NOMO-1 treated with dmso at 0.1 percent for 144 hours (cell line): ENCODE measurements at regions not wholly inside any gene's neighbourhood (a gene's known extent, or its start where the extent isn't known, plus 50 kb on each side); places are given as distances from the start of the nearest gene placed in this dataset.

Source experiments
- DNase-seq: peaks from one replicate; lab custom pipeline; 2025; ENCODE audit not compliant: unreplicated experiment; lab: John Stamatoyannopoulos, UW

DNA sequence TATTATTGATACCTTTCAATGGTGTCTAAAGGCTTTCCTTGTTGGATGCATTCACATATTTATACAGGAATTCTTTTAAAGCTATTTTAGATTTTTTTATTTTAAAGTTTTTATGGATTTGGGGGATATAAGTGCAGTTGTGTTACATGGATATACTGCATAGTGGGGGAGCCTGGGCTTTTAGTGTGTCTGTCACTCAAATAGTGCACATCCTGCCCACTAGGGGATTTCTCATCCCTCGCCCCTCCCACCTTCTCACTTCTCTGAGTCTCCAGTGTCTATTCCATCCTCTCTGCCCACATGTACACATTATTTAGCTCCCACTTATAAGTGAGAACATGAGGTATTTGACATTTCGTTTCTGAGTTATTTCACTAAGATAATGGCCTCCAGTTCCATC lies 154.0 kb upstream of the MKI67 start:
- no peak for DNase-seq

DNA sequence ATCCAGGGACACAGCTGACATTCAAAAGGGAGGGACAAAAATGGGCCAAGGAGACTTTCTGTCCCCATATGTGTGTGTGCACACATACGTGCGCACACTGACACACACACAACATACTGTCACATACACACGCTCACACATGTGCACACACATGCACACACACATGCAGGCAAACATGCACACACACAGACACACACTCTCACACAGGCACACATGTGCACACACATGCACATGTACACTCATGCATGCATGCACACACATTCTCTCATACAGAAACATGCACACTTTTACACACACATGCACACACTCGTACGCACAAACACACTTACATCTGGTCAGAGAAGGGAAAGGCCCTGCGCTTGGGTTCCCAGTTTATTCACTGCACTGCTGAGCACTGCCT lies 155.1 kb upstream of the MKI67 start:
- DNase-seq, result no peak

DNA sequence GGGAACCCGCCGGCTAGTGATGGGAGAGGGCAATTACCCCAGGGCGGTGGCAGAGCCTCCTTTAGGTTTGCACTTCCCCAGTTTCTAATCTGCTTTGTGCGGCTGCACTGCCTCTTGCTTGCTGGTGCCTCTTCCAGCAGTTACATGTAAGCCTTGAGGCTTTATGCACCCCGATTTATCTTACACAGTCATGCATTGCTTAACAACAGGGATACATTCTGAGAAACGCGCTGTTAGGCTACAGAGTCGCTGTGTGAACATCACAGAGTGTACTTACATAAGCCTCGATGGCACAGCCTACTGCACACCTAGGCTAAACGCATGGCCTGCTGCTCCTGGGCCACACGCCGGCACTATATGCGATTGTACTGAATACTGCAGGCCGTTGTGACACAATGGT lies 155.6 kb upstream of the MKI67 start:
- DNase-seq, result no peak

DNA sequence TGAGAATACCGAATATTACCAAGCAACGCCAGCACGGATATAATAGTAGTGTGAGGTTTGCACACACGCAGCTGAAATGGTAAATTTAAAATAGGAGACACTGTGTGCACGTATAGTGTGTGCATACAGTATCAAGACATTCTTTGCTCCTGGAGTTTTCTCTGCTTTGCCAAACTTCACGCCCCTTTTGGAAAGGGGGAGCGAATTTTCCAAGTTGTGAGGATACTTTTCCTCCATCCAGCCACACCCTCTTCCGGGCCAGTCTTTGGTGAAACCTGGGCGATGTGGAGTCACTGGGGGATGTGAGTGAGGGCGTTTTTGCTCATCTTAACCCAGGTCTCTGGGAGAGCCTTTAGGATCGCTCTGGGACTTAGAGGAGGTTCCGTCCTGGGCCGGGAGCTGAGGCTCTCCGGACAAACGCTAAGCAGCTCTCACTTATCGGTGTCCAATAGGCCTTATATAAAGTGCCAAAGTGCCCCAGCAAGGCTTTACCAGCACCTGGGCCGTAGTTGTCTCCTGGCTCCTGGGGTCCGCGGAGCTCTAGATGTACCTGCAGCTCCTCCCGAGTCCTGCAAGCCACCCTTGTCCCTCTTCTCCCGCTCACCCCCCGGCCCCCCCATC lies 160.0 kb upstream of the MKI67 start:
- DNase-seq, result no peak

DNA sequence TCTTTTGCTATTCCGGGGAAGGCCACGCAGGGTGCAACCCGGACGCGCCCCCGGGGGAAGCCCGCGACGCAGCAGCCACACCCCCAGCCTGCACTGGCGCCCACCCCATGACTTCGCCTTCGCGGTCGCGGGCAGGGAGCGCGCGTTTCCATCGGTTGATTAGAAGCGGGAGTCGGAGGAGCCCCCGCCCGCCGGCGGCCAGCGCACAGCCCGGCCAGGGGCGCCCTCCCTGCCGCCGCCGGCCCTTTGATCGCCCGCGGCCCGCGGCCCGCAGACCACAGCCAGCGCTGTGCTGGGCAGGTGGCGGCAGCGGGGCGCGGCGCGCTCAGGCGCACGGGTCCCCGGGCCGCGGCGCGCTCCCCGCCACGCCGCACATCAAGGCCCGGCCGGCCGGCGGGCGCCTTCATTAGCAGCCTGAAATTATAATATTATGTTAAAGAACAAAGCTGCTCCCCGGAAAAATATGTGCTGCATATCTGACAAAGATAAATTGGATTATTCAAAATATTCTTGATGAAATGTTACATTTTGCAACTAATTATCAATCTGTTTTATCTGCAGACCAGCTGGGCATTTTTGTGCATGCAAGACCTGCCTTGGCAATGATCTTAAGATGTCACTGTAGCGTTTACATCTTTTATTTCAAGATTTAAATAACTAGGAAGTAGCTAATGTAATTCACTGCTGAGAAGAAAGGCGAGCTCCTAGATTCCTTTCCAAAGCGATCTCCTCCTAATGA lies 160.7 kb upstream of the MKI67 start:
- no peak for DNase-seq

DNA sequence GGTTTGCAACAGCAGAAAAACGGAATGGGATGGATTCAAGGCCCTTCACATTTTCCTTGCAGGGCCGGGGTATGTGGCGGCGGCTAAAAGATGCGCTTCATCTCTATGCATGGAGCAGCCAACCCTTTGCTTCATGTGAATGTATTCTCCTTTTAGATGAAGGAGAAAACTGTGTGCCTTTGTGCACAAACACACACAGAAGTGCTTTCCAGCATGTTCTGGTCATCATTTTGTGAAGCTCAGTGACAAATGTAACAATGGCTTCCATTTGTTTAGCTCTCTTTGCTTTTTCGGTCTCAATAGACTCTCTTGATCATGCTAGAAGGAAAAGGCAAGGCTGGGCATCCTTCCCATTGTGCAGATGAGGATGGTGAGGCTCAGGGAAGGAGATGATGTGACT lies 161.7 kb upstream of the MKI67 start:
- DNase-seq, result no peak

DNA sequence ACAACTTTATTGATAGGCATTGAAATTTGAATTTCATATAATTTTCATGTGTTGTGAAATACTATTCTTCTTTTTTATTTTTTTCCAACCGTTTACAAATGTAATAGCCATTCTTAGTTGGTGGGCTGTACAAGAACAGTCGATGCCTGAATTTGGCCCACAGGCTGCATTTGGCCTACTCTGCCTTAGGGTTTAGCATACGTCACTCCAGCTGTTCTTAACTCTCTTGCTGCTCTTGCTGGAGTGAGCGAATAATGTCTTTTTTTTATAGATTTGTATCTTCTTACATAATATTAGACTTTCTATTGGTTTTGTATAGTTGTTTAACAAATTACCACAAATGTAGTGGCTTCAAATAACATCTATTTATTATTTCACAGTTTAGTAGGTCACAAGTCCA lies 163.4 kb upstream of the MKI67 start:
- no peak for DNase-seq

DNA sequence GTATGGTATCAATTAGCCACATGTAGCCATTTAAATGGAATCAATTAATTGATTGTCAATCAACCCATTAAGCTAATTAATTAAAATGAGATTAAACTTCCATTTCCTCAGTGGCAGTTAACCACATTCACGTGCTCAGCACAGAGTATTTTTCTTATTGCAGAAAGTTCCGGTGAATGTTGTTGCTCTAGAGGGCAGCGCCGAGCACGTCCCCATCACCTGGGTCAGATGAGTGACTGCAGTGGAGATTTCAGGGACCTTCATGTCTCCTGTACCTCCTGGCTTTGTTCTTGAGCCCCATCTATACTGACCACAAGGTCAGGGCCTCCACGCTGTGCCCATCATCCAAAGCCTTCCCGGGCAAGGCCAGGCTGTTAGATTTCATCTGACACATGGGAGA lies 168.8 kb upstream of the MKI67 start:
- DNase-seq, result no peak

DNA sequence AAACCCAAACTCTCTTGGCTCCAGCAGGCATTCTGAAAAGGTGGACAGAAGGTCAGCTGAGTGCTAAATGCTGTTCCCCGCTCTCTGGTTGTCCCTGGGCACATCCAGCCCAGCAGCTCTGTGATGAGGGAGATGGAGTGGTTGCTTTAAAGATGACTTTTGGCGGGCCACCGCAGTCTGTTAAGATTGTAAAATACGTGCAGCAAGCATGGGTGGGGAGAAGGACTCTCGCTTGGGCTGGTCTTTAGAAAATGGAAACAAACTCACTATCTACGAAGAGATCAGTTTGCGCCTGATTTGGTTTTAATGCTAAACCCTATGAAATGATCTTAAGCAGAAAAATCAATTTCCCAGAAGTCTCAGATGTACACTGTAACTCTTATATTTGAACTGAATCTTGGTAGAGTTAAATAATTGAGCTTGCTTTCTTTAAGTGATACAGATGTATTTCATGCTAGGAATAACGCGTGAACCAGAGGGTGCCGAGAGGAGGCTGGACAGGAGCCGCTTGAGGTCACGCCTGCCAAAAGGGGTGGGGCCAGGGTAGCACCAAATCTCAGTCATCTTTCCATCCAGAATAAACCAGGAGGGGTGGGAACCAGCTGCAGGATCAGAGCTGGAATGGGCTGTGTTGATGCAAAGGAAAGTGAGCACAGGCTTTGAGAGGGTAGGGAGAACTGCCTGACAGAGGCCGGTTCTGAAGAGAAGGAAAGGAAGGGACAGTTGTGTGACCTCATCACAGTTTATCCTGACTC lies 170.2 kb upstream of the MKI67 start:
- DNase-seq, result no peak

DNA sequence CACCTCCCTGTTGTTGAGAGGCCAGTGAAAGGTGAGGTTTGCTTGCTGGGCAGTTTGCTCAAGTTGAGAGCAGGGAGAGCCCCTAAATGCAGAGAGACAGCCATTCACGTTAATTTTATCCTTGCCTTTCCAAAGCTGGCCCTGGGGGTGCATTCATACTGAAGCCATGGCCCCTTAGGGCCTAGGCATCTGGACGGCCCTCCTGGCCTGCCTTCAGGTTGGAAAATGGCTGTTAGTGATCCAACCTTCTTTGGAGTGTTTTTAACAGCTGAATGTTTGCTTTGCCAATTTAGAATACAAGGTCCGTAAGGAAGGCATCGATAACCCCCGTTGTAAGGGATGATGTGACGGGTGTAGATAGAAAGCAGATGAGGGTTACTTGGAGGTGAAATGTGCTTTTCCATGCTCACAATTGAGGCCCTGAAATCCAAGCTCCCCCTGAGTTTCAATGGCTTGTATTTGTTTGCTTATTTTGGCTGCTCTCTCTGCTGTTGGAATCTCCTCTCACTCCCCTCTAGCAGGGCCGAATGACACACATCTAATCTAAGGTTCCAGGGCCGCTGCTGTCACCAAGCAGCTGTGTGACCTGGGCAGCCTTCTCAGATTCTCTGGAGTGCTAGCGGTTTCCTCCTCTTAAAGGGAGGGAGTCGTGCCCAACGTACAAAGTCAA lies 171.6 kb upstream of the MKI67 start:
- no peak for DNase-seq

DNA sequence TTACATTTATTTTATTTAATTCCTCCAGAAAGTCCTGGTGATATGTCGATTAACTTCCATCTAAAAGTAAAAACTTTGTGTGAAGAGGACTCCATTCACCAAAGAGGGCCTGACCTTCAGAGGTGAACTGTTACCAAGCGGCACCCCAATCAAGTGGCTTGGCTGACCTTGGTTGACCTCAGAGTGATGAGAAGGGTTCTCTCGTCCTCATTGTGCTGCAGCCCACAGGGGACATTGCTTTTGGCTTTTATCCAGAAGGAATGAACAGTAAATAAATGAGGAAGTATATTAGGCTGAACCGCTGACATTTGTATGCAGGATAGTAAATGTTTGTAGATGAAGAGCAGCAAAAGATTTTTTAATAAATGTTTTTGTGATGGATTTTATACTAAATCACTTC lies 172.4 kb upstream of the MKI67 start:
- no peak for DNase-seq

DNA sequence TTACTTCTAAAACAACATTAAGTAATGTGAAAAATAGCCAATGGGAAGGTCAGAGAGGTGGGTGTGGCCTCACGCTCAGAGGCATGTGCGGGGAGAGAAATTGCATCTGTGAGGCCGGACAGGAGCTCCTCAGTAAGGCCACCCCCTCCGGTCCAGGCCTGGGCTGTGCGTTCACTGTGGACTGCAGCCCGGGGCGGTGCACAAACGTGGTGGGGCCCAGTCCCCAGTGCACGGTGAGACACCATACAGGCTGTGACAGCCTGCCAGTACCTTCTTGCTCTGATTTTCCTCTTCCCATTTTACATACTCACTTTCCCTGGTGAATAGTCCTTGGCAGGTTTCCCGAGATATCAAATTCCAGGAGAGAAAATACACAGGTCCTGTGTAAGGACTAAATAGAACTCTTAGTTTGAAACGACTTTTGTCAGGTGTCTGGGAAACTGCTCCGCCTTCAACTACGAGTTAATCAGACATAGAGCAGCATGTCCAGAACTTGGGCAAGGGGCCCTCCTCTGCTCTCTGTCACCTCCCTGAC lies 174.1 kb upstream of the MKI67 start:
- DNase-seq, result no peak

DNA sequence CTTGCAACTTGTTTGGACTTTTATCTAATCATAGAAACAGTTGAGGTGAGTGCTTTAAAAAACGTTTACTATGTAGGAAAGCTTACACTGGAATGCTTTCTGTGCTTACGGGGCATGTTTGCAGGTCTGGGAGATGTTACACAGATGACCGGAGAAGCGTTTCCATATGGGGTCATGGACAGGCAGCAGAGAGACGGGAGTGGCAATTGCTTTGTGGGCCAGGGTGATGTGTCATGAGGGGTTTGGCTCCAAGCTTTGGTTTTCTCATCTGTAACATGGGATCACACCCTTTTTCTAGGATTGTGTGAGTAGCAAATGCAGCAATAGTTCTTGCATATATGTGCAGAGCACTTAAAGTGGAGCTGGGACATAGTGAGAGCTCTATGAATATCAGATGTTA lies 174.8 kb upstream of the MKI67 start:
- no peak for DNase-seq

DNA sequence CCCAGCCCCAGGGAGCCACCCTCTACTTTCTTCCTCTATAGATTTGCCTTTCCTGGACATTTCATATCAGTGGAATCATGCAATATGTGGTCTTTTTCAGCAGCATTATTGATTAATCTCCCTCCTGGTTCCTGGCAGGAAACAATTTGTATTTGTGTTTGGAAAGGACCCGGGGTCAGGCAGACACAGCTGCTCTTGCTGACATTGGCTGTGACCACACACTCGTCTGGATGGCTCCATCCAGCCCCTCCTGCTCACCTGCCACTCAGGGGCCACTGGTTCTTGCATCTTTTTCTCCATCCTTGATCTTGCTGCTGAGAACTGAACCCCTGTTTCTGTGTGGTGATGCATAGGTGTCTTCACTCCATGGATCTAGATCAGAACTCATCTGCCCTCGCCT lies 176.6 kb upstream of the MKI67 start:
- DNase-seq, result no peak

DNA sequence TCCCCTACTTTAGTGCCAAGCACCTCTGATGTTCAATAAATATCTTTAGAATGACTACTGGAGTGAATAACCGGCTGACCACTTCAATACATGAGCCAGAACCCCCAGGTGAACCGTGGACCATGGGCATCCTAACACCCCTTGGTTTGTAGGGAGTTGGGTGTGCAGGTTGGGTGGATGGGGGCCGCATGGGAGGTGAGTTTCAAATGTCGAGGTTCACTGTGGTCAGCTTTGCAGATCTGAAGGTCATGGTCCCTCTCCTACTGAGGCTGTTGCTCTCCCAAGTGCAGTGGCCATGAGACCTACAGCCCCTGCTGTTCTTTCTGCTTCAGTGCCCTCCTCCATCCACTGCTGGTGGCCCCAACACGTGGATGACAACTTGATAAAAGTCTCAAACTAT lies 178.0 kb upstream of the MKI67 start:
- DNase-seq, result no peak

DNA sequence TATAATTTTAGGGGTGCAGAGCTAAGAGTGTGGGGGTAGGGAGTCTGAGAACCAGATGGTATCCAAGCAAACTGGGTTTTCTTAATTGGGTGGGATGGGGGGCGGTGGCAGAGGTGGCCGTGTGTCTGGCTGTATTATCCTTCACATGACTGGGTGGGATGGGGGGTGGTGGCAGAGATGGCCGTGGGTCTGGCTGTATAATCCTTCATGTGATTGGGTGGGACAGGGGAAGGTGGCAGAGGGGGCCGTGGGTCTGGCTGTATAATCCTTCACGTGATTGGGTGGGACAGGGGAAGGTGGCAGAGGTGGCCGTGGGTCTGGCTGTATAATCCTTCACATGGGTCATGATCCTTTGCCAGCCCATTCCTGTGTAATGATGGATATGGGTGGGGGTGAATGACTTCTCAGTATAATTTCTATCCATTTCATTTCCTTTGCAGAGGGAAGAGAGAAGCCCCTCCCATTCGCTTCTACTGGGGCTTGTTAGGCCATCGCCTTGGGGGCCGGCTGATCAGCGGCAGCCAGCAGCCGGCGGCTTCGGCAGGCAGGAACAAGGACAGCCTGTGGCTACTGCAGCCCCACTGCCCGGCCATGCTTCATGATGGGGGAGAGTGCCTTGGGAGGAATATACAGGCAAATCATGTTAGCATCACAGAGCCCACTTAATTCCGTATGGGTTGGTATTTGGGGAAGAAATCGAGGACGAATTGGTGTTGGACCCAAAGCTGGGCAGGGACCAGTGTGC lies 179.6 kb upstream of the MKI67 start:
- no peak for DNase-seq

DNA sequence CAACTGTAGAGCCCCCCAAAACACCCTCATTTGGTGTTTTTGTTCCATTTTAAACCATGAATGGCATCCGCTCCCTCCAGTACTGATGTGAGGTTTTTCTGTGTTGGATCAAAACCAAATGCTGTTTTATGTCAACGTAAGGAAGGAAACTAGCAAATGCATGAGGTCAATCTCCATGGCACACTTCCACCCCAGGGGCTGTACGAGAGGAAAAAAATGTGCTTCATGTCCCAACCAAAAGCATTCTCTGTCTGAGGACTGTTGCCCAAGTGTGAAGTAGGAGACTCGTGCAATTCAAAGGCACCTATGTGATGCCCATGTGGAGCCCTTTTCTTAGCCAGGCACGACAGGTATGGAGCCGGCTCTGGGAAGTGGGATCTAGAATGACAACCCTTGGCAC lies 180.3 kb upstream of the MKI67 start:
- DNase-seq, result no peak

DNA sequence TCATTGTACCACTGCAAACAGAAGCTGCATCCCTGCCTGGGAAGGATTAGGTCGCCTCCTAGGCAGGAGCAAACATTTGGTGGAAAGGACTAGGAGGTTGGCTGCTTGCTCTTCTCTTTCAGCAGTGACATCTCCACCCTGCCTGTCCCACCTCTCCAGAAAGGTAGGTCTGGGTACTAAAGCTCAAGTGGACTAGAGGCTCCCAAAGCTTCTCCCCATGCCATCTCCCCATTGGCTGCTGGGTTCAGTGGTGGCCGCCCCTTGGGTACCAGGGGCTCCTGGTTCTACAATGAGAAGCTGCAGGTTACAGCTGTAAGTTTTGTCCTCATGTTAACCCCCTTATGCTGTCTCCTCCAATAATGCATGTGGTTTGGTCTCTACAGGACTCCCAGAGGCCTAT lies 180.7 kb upstream of the MKI67 start:
- DNase-seq, result no peak

DNA sequence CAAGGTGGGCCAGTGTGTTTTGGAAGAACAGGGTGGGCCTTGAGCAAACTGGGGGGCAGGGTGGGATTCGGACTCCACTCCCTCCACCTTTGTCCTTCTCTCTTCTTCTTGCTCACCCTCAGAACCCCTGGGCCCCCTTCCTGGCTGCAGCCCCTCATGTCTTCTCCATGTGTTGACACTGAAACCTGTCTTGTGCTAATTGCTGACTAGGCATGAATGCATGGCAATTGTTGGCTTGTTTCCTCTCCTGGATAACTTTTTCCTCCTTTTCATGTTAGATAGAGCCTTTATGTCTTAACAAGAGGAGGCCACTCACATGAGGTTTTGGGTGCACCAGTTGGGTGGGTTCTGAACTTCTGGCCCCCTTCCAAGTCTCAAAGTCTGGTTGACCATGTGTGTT lies 181.6 kb upstream of the MKI67 start:
- no peak for DNase-seq

DNA sequence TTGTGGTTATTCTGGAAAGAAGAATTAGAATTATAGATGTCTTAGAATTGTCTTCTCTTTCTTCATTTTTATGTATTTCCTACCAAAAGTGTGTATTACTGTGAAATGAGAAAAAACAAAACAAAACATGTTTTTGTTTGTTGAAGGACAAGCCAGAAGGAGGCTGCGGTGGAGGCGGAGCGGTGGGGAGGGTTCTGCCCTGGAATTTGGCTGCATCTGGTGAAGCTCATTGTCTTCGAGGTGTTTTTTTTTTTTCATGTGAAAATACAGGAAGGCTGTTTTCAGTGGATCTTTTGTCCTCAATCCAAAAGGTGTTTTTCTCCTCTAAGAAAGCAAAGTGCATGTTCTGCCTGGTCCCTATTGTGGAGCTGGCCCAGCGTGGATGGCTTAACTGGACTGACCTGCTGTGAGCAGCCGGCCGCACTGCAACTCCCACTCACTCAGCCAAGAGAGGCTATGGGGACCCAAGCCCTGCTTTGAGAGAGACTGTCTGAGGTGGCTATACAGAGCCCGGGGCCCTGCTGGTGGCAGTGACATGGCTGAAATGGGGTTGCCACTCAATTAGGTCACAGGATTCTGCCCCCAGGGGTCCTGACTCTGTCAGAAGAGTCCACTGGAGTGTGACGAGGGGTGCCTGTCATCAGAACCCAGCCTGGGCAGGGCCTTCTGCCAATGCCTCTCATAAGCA lies 184.9 kb upstream of the MKI67 start:
- no peak for DNase-seq
